ENCODE measurements at regions not wholly inside any gene's neighbourhood (a gene's known extent, or its start where the extent isn't known, plus 50 kb on each side); places are given as distances from the start of the nearest gene placed in this dataset.

DNA sequence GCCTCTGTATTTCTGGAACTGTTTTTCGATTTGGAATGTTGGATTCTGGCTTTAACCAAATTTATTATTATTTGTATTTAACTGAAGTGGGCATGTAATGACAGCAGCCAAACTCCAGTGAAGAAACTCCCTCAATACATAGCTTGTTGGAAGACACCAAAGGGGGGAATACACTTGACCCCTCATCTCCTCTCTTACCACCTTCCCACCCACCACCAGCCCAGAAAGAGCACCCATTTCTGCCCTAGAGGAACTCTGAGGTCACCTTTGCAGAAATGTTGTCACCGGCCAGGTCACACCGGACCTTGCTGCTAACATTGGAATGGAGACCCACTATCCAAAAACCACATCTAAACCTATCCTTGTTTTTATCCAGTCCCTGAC is 58.6 kb upstream of the CA12 start:
- H3K4me1 ChIP-seq: peaks cover 0 to 13% of the 10 kb centered on the region in 2 donors
- no peaks in the 10 kb centered on the region for H3K9me3 ChIP-seq
- no peaks in the 10 kb centered on the region for H3K36me3 ChIP-seq
- H3K27me3 ChIP-seq: no peaks in the 10 kb centered on the region
- no peak overlapping the region for H3K4me3 ChIP-seq
- H3K27ac ChIP-seq: no peak overlapping the region
- DNase-seq (ENCODE audit: low spot score): no peak
- TF ChIP-seq, protein P1, sequence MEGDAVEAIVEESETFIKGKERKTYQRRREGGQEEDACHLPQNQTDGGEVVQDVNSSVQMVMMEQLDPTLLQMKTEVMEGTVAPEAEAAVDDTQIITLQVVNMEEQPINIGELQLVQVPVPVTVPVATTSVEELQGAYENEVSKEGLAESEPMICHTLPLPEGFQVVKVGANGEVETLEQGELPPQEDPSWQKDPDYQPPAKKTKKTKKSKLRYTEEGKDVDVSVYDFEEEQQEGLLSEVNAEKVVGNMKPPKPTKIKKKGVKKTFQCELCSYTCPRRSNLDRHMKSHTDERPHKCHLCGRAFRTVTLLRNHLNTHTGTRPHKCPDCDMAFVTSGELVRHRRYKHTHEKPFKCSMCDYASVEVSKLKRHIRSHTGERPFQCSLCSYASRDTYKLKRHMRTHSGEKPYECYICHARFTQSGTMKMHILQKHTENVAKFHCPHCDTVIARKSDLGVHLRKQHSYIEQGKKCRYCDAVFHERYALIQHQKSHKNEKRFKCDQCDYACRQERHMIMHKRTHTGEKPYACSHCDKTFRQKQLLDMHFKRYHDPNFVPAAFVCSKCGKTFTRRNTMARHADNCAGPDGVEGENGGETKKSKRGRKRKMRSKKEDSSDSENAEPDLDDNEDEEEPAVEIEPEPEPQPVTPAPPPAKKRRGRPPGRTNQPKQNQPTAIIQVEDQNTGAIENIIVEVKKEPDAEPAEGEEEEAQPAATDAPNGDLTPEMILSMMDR (IDR thresholded peaks at IDR 0.05): no peak

DNA sequence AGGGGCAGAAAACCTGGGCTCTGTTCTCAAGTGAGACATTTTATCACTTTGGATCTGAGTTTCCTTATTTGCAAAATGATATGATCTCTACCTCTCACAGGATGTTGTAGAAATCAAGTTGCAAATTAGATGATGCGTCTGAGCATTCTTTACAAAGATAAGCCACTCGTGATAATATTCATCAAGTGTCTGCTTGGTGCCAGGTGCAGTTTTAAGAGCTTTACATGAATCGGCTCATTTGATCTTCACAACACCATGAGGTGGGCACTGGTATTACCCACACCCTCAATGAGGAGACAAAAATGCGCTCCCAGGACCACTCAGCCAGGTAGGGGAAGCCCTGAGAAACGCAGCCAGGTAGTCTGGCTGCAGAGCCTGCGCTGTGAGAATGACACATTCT is 59.1 kb upstream of the CA12 start:
- no peak for DNase-seq (ENCODE audit: low spot score)
- H3K27ac ChIP-seq: no peak overlapping the region
- TF ChIP-seq, protein P1 (IDR thresholded peaks at IDR 0.05): no peak

DNA sequence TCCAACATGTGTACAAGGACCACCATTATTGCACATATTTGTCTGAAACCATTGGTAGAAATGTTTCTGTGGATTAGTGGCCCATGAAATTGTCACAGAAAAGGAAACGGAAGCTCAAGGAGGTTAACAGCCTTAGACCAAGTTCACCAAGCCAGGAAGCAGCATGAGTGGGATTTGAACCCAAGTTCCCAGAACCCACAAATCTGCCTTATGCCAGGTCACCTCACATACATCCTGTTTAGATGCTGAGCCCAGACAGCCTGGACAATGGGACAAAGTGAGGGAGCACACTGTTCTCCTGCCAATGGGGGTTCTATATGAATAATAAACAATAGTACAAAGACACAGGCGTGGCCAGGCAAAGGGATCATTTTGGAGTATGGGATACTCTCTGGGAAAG is 59.6 kb upstream of the CA12 start:
- TF ChIP-seq, protein P1 (IDR thresholded peaks at IDR 0.05): no peak
- H3K36me3 ChIP-seq: no peaks in the 10 kb centered on the region

More for the DNA sequence above, 59.1 kb upstream of the CA12 start:
- H3K9me3 ChIP-seq: no peaks in the 10 kb centered on the region
- no peaks in the 10 kb centered on the region for H3K27me3 ChIP-seq
- peaks cover 0 to 13% of the 10 kb centered on the region in 2 donors for H3K4me1 ChIP-seq
- no peaks in the 10 kb centered on the region for H3K36me3 ChIP-seq
- no peak overlapping the region for H3K4me3 ChIP-seq

DNA sequence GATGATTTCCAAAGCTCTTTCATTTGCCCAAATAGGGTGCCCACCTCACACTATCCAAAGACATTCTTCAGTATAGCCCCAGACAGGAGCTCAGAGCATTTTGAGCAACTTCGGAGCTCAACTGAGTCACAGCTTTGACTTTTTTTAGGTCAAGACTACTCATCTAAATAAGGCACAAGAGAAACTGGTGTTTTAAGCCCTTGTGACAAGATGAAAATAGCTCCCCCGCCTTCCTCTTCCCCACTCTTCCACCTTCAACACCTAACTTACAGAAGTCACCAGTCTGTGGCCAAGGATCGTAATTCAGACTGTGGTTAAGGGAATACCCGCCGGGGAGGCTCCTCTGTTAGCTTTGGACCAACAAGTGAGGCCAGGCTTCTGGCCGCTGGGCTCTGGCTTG is 60.4 kb upstream of the CA12 start:
- H3K4me3 ChIP-seq: no peak overlapping the region
- no peak overlapping the region for H3K27ac ChIP-seq
- H3K9me3 ChIP-seq: no peaks in the 10 kb centered on the region
- H3K27me3 ChIP-seq: no peaks in the 10 kb centered on the region
- TF ChIP-seq, protein P1 (IDR thresholded peaks at IDR 0.05): no peak
- no peaks in the 10 kb centered on the region for H3K36me3 ChIP-seq
- peaks cover 0 to 4% of the 10 kb centered on the region in 2 donors for H3K4me1 ChIP-seq
- DNase-seq (ENCODE audit: low spot score): no peak

More for the DNA sequence above, 59.6 kb upstream of the CA12 start:
- Histone ChIP-seq H3K4me1 (peaks cover 0 to 12% of the 10 kb centered on the region in 2 donors), H3K27ac (no peak overlapping the region), H3K27me3 (no peaks in the 10 kb centered on the region), H3K9me3 (no peaks in the 10 kb centered on the region), H3K4me3 (no peak overlapping the region)
- no peak for DNase-seq (ENCODE audit: low spot score)

DNA sequence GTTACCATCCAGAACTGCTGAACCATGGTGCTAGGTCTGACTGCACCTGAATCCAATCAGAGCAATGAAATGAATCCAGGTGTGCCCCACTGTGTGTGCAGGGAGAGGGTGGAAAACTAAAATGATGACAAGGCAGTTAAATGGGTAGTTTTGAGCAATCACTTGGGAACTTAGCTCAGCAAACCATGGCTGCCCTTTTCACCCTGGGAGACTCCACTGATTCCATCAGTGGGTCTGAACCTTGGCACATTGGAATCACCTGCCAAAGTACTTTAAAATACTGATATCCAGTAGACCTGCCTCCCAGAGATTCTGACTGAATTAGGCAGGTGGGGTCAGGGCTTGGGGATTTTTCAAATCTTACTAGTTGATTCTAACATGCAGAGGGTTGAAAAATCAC is 59.8 kb upstream of the USP3 start:
- H3K4me3 ChIP-seq: no peak overlapping the region
- no peaks in the 10 kb centered on the region for H3K27me3 ChIP-seq
- H3K36me3 ChIP-seq: no peaks in the 10 kb centered on the region
- no peak overlapping the region for H3K27ac ChIP-seq
- H3K4me1 ChIP-seq: no peaks in the 10 kb centered on the region
- DNase-seq (ENCODE audit: low spot score): no peak
- TF ChIP-seq, protein P1 (IDR thresholded peaks at IDR 0.05): no peak
- no peaks in the 10 kb centered on the region for H3K9me3 ChIP-seq

DNA sequence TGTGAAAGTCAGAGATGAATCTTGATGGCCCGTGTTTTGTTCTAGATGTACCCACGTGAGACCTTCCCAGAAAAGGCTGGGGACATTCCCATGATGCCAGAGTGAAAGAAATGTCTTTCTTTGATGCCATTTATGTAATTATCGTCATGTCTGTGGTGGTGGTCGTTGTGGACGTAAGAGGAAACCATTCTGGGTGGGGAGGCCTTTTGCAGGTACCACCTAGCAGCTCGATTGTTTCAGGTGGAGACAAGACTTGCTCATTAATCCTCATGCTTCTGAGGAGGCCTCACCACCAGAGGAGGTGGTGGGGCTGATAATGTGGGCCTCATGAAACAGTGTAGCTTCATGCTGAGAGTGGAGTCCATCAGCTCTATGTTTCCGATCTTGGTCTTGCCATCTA is 58.1 kb upstream of the USP3 start:
- H3K9me3 ChIP-seq: no peaks in the 10 kb centered on the region
- no peak for DNase-seq (ENCODE audit: low spot score)
- H3K4me1 ChIP-seq: no peaks in the 10 kb centered on the region
- TF ChIP-seq, protein P1 (IDR thresholded peaks at IDR 0.05): no peak
- no peak overlapping the region for H3K4me3 ChIP-seq
- no peaks in the 10 kb centered on the region for H3K36me3 ChIP-seq
- no peaks in the 10 kb centered on the region for H3K27me3 ChIP-seq
- H3K27ac ChIP-seq: no peak overlapping the region

All from right atrium auricular region (tissue), 2 donors.